ENCODE measurements at regions not wholly inside any gene's neighbourhood (a gene's known extent, or its start where the extent isn't known, plus 50 kb on each side); places are given as distances from the start of the nearest gene placed in this dataset.
A peak's percentile ranks its signal among the peaks of the same experiment; 100 is the strongest.

DNA sequence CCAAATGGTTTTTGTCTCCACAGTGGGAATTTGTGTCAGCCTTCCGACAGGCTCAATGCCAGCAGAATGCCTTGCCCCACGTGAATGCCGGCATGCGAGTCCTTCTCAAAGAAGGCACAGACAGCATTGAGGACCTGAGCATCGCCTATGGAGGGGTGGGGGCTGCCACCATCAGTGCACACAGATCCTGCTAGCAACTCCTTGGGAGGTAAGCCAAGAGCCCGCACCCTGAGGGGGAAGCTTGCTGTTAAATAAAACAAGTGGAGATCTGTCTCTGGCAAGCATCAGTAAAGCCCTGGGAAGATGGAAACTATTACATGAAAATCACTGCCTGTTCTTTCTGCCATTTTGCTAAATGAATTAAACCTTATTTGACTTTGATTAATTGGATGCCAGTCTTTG, 67.5 kb upstream of the BZW1 start:
- Histone ChIP-seq H3K4me1 (replicated peaks) (peaks cover 16% of the 10 kb centered on the region), H3K36me3 (no peaks in the 10 kb centered on the region), H3K4me3 (no peak overlapping the region), H3K9me3 (replicated peaks) (no peaks in the 10 kb centered on the region), H3K27me3 (replicated peaks) (no peaks in the 10 kb centered on the region), H3K27ac (no peak overlapping the region)
- no peak for DNase-seq (ENCODE audit: low read depth in 1 of 2, low spot score in 2 of 2)

DNA sequence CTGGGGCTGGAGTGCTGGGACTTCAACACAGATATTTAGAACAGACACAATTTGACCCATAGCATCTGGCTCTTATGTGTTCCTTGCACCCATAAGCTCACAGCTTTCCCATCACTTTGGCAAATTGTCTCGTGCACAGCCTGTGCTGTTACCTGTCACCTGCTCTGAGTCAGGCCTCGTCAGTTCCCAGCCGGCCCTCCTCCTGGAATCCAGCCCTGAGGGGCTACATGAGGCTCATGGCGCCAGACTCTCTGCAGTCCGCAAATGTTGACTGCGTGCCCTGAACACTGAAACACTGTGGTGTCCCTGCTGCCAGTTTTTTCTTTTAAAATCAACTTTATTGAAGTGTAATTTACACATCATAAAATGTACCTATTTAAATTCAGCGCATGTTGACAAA, 65.4 kb upstream of the BZW1 start:
- no peak for DNase-seq (ENCODE audit: low read depth in 1 of 2, low spot score in 2 of 2)

DNA sequence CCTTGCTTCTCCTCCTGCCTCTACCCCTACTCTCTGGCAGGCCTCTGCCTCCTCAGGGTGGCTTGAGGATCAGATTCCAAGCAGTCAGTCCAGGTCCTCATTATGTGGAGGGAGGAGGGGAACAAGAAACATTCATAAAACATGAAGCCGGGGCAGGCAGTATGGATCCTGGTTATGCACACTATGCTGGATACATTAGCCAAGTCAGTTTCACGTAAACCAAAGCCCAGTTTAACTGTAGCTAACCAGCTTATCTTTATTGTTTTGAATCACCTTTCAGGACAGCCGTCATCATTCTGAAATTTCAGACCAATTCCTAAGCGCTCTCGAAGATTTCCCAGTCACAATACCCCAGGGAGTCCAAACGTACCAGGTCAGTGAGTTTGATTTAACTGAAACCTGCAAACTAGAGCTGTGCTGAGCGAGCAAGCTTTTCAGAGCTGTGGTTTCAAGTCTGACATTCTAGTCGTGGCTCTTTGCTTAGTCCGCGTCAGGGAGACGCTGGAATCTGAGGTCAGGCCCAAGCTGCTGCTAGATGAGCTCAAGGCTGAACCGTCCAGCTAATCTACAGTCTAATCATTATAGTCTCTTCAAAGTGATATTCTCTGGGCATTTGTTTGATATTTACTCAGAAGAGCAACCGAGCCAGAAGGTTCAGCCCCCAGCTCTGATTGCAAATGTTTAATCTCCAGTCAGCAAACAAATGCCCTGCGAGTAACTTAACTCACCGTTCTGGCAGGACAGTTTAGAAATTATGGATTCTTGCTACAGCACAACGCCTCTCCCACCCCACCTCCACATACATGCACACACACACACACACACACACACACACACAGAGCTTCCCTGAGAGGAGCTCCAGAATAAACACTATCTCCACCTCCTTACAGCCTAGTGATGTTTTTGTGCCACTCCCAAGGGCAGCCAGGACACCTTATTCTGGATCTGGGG, 63.8 kb upstream of the BZW1 start:
- peaks cover 16% of the 10 kb centered on the region for H3K4me1 ChIP-seq (replicated peaks)
- H3K27ac ChIP-seq: peak overlapping the region; percentile 69
- peak; percentile 44 to 67 for DNase-seq (ENCODE audit: low read depth in 1 of 2, low spot score in 2 of 2)
- H3K4me3 ChIP-seq: no peak overlapping the region
- no peaks in the 10 kb centered on the region for H3K9me3 ChIP-seq (replicated peaks)
- H3K36me3 ChIP-seq: no peaks in the 10 kb centered on the region
- H3K27me3 ChIP-seq (replicated peaks): no peaks in the 10 kb centered on the region; the same call in 1 of the 2 replicates

More for the DNA sequence above, 65.4 kb upstream of the BZW1 start:
- Histone ChIP-seq H3K4me1 (replicated peaks) (peaks cover 16% of the 10 kb centered on the region), H3K36me3 (no peaks in the 10 kb centered on the region), H3K27me3 (replicated peaks) (no peaks in the 10 kb centered on the region), H3K4me3 (no peak overlapping the region), H3K27ac (no peak overlapping the region), H3K9me3 (replicated peaks) (no peaks in the 10 kb centered on the region)

DNA sequence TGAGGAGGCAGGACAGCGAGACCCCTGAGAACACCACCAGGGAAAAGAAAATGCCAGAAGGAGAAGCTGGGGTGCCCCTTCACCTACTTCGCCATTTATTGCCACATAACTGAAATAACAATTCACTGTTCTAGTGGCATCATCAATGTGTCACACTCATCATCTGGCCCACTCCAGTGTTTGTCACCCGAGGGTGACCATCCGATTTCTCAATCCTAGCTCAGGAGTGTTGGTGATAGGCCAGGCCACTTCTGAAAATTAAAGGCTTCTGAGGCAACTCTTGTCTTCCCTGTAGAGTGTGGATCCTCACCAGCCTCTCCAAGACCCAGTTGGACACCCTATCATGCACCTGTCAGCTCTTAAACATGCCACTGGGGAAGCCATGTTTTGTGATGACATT, 62.9 kb upstream of the BZW1 start:
- no peak for DNase-seq (ENCODE audit: low read depth in 1 of 2, low spot score in 2 of 2)
- no peak overlapping the region for H3K27ac ChIP-seq
- no peaks in the 10 kb centered on the region for H3K36me3 ChIP-seq
- no peak overlapping the region for H3K4me3 ChIP-seq
- no peaks in the 10 kb centered on the region for H3K9me3 ChIP-seq (replicated peaks)
- H3K27me3 ChIP-seq (replicated peaks): no peaks in the 10 kb centered on the region; the same call in 1 of the 2 replicates
- H3K4me1 ChIP-seq (replicated peaks): peaks cover 16% of the 10 kb centered on the region

DNA sequence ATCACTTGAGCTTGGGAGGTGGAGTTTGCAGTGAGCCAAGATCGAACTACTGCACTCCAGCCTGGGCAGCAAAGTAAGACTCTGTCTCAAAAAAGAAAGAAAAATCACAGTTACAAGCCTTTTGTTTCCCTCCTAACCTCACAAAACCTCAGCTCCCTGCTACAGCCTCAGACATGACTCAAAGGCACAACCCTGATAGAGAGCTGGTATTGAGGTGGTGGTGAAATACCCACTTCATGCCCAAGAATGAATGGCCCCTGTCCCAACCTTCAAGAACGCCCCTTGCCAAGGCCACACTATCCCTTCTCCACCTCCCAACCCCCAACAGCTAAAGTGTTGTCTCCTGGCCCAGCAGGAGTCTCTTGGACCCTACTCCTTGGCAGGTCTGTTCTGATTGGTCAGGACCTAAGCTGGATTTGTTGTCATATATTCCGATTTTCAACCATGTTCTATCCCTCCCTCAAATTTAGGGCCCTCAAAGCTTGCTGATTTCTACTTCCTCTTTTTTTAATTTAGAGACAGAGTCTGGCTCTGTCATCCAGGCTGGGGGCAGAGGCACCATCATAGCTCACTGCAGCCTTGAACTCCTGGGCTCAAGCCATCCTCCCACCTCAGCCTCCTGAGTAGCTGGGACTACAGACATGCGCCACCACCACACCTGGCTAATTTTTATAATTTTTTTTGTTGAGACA, 61.9 kb upstream of the BZW1 start:
- DNase-seq (ENCODE audit: low read depth in 1 of 2, low spot score in 2 of 2): no peak
- Histone ChIP-seq H3K9me3 (replicated peaks) (no peaks in the 10 kb centered on the region), H3K27ac (no peak overlapping the region), H3K27me3 (replicated peaks) (no peaks in the 10 kb centered on the region; the same call in 1 of the 2 replicates), H3K4me3 (no peak overlapping the region), H3K4me1 (replicated peaks) (peaks cover 16% of the 10 kb centered on the region), H3K36me3 (no peaks in the 10 kb centered on the region)

DNA sequence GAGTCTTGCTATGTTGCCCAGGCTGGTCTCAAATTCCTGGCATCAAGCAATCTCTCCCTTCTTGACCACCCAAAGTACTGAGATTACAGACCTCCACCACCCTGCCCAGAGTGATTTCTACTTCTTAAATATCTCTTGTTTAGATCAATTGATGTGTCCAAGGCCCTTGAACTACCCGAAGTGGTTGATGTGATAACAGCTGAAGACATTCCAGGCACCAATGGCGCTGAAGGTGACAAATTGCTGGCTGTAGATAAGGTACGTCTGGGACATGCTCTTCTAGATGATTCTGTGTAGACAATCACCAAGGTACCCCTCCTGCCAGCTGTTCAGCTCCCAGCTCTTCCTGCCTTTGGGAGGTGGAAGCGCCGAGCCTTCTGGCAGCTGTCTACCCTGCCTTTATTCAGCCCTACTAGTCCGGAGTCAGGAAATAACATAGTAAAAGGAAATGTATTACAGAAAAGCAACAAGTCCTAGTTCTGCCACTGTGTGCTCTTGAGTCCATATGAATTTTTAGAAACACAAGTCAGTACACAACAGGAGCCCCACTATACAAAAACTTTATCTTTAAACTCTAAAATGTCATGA, 61.3 kb upstream of the BZW1 start:
- Histone ChIP-seq H3K4me1 (replicated peaks) (peaks cover 16% of the 10 kb centered on the region), H3K36me3 (no peaks in the 10 kb centered on the region), H3K9me3 (replicated peaks) (no peaks in the 10 kb centered on the region), H3K27me3 (replicated peaks) (no peaks in the 10 kb centered on the region; the same call in 1 of the 2 replicates), H3K4me3 (no peak overlapping the region), H3K27ac (no peak overlapping the region)
- no peak for DNase-seq (ENCODE audit: low read depth in 1 of 2, low spot score in 2 of 2)

DNA sequence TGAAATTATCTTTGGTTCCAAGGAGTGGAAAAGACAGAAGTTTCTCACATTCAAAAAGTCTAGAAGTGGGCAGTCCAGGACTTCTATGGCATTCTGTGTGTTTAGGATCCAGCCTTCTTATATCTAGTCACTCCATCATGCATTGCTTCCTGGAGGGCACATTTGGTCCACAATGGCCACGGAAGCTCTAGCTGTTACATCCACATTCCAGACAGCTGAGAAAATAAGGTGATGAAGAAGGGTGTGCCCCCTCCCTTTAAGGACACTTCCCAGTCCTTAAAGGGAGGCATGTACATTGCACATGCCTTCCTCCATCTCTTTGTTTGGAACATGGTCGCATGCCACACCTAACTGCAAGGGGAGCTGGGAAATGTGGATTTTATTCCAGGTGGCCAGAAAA, 59.9 kb upstream of the BZW1 start:
- Histone ChIP-seq H3K9me3 (replicated peaks) (no peaks in the 10 kb centered on the region), H3K27me3 (replicated peaks) (no peaks in the 10 kb centered on the region; the same call in 1 of the 2 replicates), H3K36me3 (no peaks in the 10 kb centered on the region), H3K4me3 (no peak overlapping the region), H3K4me1 (replicated peaks) (peaks cover 20% of the 10 kb centered on the region), H3K27ac (no peak overlapping the region)
- no peak for DNase-seq (ENCODE audit: low read depth in 1 of 2, low spot score in 2 of 2)

DNA sequence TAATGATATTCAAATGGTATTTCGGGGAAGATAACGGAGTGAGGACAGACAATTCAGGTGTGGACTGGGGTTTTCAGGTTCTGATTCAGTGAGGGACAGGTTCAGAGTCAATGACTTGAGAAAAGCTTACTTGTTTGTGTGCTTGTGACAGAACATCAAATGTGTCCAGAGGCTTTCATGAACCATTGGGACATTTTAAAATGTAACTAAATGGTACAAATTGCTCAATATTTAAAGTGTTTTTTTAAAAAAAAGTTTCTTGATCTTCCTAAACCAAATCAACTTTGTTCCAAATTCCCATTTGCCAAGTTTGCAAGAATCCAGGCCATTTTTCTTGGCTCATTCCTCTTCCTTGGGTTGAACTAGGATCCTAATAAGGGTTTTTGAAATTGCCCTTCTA, 59.4 kb upstream of the BZW1 start:
- DNase-seq (ENCODE audit: low read depth in 1 of 2, low spot score in 2 of 2): no peak
- Histone ChIP-seq H3K4me1 (replicated peaks) (peaks cover 23% of the 10 kb centered on the region), H3K27me3 (replicated peaks) (no peaks in the 10 kb centered on the region; the same call in 1 of the 2 replicates), H3K9me3 (replicated peaks) (no peaks in the 10 kb centered on the region), H3K4me3 (no peak overlapping the region), H3K27ac (no peak overlapping the region), H3K36me3 (no peaks in the 10 kb centered on the region)

DNA sequence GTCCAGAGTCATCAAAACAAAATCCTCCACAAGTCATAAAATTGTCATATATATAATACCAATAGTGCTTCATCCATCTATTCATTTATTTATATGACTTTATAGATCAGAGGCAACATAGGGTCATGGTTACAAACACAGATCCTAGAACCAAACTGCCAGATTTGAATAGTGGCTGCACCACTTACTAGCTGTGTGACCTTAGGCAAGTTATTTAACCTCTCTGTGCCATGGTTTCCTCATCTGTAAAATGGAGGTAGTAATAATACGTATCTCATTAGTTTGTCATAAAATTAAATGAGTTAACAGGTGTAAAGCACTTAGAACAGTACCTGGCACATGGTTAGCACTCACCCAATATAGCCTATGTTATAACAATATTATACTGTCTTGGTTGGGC, 58.9 kb upstream of the BZW1 start:
- Histone ChIP-seq H3K4me3 (no peak overlapping the region), H3K27me3 (replicated peaks) (no peaks in the 10 kb centered on the region; the same call in 1 of the 2 replicates), H3K9me3 (replicated peaks) (no peaks in the 10 kb centered on the region), H3K27ac (no peak overlapping the region), H3K36me3 (no peaks in the 10 kb centered on the region), H3K4me1 (replicated peaks) (peaks cover 23% of the 10 kb centered on the region)
- DNase-seq (ENCODE audit: low read depth in 1 of 2, low spot score in 2 of 2): no peak

DNA sequence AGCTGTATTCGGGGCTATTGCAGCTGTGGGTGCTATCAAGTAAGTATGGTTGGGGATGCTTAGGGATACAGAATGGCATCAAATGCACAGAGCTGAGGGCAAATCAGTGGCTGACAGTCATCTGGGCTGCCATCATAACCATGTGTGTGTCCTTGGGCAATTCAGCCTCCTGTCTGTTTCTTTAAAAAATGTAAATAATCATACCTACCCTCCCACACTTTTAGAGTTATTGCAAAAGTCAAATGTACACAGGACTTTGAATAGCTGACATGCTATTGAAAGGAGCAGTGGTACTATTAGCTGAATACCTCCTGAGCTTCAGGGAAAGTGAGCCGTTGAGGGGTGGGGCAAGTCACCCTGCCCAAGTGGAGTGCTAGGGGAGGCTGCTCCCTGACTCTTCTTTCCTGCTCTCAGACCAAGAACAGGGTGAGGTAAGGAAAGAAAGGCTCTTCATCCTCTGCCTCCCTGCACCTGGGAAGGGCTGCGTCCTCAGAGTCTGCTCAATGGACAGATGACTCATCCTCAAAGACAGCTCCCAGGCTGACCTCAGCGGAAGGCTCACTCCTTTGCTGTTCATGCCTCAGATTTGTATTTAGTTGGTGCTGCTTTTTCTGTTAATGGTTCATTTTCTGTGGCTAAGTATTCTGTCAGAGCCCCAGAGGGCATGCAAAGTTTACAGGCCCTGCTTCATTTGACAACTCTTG, 54.9 kb upstream of the BZW1 start:
- Histone ChIP-seq H3K9me3 (replicated peaks) (no peaks in the 10 kb centered on the region), H3K4me1 (replicated peaks) (peaks cover 24% of the 10 kb centered on the region), H3K27ac (0 out of 2 replicates have a peak overlapping the region, but pooled peaks have one; percentile 11), H3K36me3 (no peaks in the 10 kb centered on the region), H3K4me3 (no peak overlapping the region), H3K27me3 (replicated peaks) (no peaks in the 10 kb centered on the region)
- DNase-seq (ENCODE audit: low read depth in 1 of 2, low spot score in 2 of 2): peak; percentile 57 to 66

DNA sequence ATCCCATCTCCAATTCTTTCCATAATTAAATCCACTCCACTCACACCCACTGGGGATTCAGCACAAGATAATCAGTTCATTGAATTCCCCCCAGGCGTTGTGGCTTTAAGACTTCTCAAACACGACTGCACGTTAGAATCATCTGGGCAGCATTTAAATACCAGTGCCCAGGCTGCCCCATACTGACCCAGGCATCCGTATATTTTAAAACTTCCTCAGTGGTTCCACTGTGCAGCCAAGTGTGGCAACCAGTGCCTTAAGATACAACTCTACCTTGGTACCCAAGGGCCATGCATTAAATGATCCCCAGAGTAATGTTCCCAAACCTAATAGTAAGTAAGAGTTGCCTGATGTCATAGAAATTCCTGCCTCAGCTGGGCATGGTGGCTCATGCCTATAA, 54.3 kb upstream of the BZW1 start:
- 0 out of 2 replicates have a peak overlapping the region, but pooled peaks have one; percentile 11 for H3K27ac ChIP-seq

DNA sequence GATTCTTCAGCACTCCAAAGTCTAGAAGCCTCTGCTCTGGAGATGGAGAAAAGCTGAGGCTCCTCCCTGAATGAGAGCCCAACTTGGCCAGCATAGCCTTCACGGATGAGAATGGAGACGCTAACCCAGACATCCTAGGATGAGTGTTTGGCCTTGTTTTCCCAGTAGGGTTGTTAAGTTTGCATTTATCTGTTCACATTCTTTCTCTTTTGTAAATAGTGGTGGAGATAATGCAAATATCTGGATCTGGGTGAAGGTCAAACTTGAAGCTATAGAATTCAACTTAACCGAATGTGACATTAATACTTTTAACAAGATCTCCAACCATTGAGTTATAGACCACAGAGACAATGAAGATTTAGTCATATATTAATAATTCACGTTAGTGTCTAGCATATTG, 53.4 kb upstream of the BZW1 start:
- Histone ChIP-seq H3K4me3 (no peak overlapping the region), H3K36me3 (no peaks in the 10 kb centered on the region), H3K27ac (no peak overlapping the region), H3K4me1 (replicated peaks) (peaks cover 24% of the 10 kb centered on the region), H3K27me3 (replicated peaks) (no peaks in the 10 kb centered on the region), H3K9me3 (replicated peaks) (no peaks in the 10 kb centered on the region)
- DNase-seq (ENCODE audit: low read depth in 1 of 2, low spot score in 2 of 2): no peak

More for the DNA sequence above, 54.3 kb upstream of the BZW1 start:
- Histone ChIP-seq H3K27me3 (replicated peaks) (no peaks in the 10 kb centered on the region), H3K4me3 (no peak overlapping the region), H3K4me1 (replicated peaks) (peaks cover 24% of the 10 kb centered on the region), H3K9me3 (replicated peaks) (no peaks in the 10 kb centered on the region), H3K36me3 (no peaks in the 10 kb centered on the region)
- no peak for DNase-seq (ENCODE audit: low read depth in 1 of 2, low spot score in 2 of 2)

DNA sequence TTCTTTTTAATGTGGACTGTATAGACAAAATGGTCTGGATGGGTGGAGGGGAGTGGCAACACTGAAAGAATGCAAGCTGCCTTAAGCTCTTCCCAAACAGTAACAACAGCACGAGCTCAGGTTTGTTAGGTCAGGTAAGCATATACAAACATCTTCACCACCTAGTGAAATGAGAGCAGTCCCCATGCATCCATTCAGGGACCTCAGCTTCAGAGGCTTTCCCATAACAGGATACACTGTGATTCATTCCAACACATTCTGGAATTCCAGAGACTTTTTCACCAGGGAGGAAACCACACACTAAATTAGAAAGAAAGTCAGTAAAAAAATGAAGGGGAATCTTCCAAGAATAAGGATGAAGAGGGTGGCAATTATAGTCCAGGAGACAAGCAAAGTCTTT, 50.4 kb upstream of the BZW1 start:
- H3K4me3 ChIP-seq: no peak overlapping the region
- H3K27ac ChIP-seq: no peak overlapping the region
- peaks cover 46% of the 10 kb centered on the region for H3K4me1 ChIP-seq (replicated peaks)
- H3K27me3 ChIP-seq (replicated peaks): no peaks in the 10 kb centered on the region
- DNase-seq (ENCODE audit: low read depth in 1 of 2, low spot score in 2 of 2): peak in 1 of 2 experiments; percentile 22
- no peaks in the 10 kb centered on the region for H3K9me3 ChIP-seq (replicated peaks)
- H3K36me3 ChIP-seq: no peaks in the 10 kb centered on the region
